WTC11 (cell line): ENCODE measurements at regions not wholly inside any gene's neighbourhood (a gene's known extent, or its start where the extent isn't known, plus 50 kb on each side); places are given as distances from the start of the nearest gene placed in this dataset.

ENCODE experiments used
- CREB1 ChIP-seq: sonication (generic); formaldehyde crosslinking; IDR thresholded peaks from 2 replicates; pipeline ENCODE4 v1.8.0; 2023; ENCODE audit warnings: mild to moderate bottlenecking, missing genetic modification reagents
- GABPB1 ChIP-seq: sonication (generic); formaldehyde crosslinking; IDR thresholded peaks from 2 replicates; pipeline ENCODE4 v1.8.1; 2023; ENCODE audit warnings: mild to moderate bottlenecking, missing genetic modification reagents
- NFYB ChIP-seq: sonication (generic); formaldehyde crosslinking; conservative IDR thresholded peaks from 2 replicates; pipeline ENCODE4 v1.8.0; 2022; ENCODE audit warnings: low read depth, missing genetic modification reagents
- ZBTB21 ChIP-seq: sonication (generic); formaldehyde crosslinking; IDR thresholded peaks from 2 replicates; pipeline ENCODE4 v1.8.1; 2023; ENCODE audit warnings: mild to moderate bottlenecking, missing genetic modification reagents, borderline replicate concordance
- TF ChIP-seq, protein P1 (sequence below): fragments of 200-600 bp; IDR thresholded peaks from 2 replicates; pipeline ENCODE4 v1.8.0; 2022; ENCODE audit warnings: antibody characterized with exemption
- TF ChIP-seq, protein P2 (sequence below): sonication (generic); formaldehyde crosslinking; IDR thresholded peaks from 2 replicates; pipeline ENCODE4 v1.8.1; 2022; ENCODE audit warnings: low read depth, mild to moderate bottlenecking, moderate library complexity, missing genetic modification reagents, borderline replicate concordance
- TF ChIP-seq, protein P3 (sequence below): fragments of 250-450 bp; sonication (Bioruptor Pico); IDR thresholded peaks from 2 replicates; pipeline ENCODE4 v1.9.0; 2021; ENCODE audit warnings: moderate library complexity, mild to moderate bottlenecking, inconsistent platforms, borderline replicate concordance
- TF ChIP-seq, protein P4 (sequence below): sonication (generic); formaldehyde crosslinking; conservative IDR thresholded peaks from 2 replicates; pipeline ENCODE4 v1.8.1; 2023; ENCODE audit warnings: mild to moderate bottlenecking, low read depth, missing genetic modification reagents, moderate library complexity
- TF ChIP-seq, protein P5 (sequence below): sonication (generic); formaldehyde crosslinking; IDR thresholded peaks from 2 replicates; pipeline ENCODE4 v1.8.1; 2022; ENCODE audit warnings: mild to moderate bottlenecking, moderate library complexity, missing genetic modification reagents
- TF ChIP-seq, protein P6 (sequence below): fragments of 250-450 bp; sonication (Bioruptor Pico); IDR thresholded peaks from 2 replicates; pipeline ENCODE4 v2.1.2; 2022; ENCODE audit warnings: mild to moderate bottlenecking, moderate library complexity

DNA sequence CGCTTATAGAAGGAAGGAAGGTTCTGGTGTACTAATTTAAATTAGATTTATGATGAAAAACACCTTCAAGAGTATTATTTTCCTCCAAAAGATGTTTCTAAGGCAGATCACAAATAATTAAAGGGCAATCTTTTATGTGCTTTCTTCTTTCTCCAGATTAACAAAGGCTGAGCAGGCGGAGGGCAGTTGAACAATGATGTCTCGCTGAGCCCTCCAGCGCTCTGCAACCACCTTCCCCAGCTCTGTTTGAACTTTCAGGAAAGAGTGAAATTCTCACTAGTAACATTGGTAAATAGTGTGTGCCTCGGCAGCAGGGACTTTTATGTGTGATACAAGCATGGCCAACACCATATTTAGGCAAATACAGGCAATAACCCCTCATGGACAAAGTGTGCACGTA lies 379.1 kb upstream of the MKI67 start:
- no peak for TF ChIP-seq GABPB1 (CRISPR knock-in tag)
- TF ChIP-seq, protein P1, sequence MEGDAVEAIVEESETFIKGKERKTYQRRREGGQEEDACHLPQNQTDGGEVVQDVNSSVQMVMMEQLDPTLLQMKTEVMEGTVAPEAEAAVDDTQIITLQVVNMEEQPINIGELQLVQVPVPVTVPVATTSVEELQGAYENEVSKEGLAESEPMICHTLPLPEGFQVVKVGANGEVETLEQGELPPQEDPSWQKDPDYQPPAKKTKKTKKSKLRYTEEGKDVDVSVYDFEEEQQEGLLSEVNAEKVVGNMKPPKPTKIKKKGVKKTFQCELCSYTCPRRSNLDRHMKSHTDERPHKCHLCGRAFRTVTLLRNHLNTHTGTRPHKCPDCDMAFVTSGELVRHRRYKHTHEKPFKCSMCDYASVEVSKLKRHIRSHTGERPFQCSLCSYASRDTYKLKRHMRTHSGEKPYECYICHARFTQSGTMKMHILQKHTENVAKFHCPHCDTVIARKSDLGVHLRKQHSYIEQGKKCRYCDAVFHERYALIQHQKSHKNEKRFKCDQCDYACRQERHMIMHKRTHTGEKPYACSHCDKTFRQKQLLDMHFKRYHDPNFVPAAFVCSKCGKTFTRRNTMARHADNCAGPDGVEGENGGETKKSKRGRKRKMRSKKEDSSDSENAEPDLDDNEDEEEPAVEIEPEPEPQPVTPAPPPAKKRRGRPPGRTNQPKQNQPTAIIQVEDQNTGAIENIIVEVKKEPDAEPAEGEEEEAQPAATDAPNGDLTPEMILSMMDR, result no peak
- TF ChIP-seq, protein P2, sequence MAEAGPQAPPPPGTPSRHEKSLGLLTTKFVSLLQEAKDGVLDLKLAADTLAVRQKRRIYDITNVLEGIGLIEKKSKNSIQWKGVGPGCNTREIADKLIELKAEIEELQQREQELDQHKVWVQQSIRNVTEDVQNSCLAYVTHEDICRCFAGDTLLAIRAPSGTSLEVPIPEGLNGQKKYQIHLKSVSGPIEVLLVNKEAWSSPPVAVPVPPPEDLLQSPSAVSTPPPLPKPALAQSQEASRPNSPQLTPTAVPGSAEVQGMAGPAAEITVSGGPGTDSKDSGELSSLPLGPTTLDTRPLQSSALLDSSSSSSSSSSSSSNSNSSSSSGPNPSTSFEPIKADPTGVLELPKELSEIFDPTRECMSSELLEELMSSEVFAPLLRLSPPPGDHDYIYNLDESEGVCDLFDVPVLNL (CRISPR knock-in tag), result no peak
- TF ChIP-seq ZBTB21 (CRISPR knock-in tag), result no peak
- TF ChIP-seq, protein P3, sequence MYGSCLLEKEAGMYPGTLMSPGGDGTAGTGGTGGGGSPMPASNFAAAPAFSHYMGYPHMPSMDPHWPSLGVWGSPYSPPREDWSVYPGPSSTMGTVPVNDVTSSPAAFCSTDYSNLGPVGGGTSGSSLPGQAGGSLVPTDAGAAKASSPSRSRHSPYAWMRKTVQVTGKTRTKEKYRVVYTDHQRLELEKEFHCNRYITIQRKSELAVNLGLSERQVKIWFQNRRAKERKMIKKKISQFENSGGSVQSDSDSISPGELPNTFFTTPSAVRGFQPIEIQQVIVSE (CRISPR knock-in tag), result no peak
- TF ChIP-seq, protein P4, sequence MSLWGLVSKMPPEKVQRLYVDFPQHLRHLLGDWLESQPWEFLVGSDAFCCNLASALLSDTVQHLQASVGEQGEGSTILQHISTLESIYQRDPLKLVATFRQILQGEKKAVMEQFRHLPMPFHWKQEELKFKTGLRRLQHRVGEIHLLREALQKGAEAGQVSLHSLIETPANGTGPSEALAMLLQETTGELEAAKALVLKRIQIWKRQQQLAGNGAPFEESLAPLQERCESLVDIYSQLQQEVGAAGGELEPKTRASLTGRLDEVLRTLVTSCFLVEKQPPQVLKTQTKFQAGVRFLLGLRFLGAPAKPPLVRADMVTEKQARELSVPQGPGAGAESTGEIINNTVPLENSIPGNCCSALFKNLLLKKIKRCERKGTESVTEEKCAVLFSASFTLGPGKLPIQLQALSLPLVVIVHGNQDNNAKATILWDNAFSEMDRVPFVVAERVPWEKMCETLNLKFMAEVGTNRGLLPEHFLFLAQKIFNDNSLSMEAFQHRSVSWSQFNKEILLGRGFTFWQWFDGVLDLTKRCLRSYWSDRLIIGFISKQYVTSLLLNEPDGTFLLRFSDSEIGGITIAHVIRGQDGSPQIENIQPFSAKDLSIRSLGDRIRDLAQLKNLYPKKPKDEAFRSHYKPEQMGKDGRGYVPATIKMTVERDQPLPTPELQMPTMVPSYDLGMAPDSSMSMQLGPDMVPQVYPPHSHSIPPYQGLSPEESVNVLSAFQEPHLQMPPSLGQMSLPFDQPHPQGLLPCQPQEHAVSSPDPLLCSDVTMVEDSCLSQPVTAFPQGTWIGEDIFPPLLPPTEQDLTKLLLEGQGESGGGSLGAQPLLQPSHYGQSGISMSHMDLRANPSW, result no peak
- TF ChIP-seq, protein P5, sequence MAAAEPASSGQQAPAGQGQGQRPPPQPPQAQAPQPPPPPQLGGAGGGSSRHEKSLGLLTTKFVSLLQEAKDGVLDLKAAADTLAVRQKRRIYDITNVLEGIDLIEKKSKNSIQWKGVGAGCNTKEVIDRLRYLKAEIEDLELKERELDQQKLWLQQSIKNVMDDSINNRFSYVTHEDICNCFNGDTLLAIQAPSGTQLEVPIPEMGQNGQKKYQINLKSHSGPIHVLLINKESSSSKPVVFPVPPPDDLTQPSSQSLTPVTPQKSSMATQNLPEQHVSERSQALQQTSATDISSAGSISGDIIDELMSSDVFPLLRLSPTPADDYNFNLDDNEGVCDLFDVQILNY (CRISPR knock-in tag), result no peak
- TF ChIP-seq, protein P6, sequence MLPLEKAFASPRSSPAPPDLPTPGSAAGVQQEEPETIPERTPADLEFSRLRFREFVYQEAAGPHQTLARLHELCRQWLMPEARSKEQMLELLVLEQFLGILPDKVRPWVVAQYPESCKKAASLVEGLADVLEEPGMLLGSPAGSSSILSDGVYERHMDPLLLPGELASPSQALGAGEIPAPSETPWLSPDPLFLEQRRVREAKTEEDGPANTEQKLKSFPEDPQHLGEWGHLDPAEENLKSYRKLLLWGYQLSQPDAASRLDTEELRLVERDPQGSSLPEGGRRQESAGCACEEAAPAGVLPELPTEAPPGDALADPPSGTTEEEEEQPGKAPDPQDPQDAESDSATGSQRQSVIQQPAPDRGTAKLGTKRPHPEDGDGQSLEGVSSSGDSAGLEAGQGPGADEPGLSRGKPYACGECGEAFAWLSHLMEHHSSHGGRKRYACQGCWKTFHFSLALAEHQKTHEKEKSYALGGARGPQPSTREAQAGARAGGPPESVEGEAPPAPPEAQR (CRISPR knock-in tag), result no peak
- no peak for TF ChIP-seq NFYB
- TF ChIP-seq CREB1 (CRISPR knock-in tag), result no peak
